HG03354 (cell line): ENCODE measurements at regions not wholly inside any gene's neighbourhood (a gene's known extent, or its start where the extent isn't known, plus 50 kb on each side); places are given as distances from the start of the nearest gene placed in this dataset.

ENCODE experiments used
- ATAC-seq: cut with Tn5 transposase; IDR thresholded peaks from one replicate; pipeline ENCODE4 v1.9.1; 2021; ENCODE audit warnings: mild to moderate bottlenecking; ENCODE audit not compliant: unreplicated experiment, poor library complexity, severe bottlenecking

- no peak for ATAC-seq
These were observed 178.0 kb downstream of the PRDM2 start for GRCh38 chr1:13878021-13878420.

DNA sequence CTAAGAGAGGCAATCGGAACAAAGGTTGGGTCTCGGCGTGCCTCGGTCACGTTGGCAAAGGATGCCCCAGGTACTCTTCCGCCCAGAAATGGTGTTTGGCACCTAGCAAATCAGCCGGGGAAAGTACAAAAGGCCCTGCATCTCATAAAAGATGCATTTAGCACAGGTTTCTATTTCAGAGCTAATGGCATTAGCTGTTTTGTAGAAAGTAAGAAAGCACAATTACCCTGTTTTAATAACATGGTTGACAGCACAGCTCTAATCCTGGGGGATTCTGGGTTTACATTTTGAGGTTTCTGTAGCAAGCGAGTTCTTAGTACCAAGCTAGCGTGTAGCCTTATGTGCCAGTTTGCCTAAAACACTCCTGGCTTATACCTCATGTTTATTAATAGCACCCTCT, 178.5 kb downstream of the PRDM2 start:
- ATAC-seq, result no peak

DNA sequence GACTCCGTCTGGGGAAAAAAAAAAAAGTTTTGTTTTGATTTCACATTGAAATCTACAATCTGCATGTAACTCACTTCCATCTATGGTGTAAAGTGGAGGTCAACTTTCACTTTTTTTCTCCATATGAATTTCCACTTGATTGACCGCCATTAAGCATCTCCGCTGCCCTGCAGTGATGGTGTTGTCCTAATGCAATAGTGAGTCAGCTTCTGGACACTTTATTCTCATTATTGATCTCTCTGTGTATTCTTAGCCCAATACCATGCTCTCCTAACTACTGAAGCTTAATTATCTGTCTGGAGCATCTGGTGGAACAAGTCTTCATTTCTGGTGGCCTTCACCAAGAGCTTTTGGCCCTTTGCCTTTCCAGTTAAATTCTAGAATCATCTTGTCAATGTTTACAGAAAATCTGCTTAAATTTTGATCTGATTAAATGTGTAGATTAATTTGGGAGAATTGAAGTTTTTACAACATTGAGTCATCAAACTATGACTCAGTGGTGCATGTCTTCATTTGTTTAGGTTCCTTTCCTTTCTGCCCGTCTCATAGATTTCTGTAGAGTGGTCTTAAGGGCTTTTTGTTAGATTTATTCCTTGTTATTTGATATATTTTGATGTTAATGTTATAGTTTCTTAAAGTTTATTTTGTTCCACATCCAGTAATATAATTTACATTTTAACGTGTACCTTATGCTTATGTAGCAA, 181.5 kb downstream of the PRDM2 start:
- ATAC-seq, result no peak

- no peak for ATAC-seq
These were observed 188.5 kb downstream of the PRDM2 start for GRCh38 chr1:13888351-13888986.

GRCh38 chr1:13889495-13889894, 189.5 kb downstream of the PRDM2 start:
- no peak for ATAC-seq

DNA sequence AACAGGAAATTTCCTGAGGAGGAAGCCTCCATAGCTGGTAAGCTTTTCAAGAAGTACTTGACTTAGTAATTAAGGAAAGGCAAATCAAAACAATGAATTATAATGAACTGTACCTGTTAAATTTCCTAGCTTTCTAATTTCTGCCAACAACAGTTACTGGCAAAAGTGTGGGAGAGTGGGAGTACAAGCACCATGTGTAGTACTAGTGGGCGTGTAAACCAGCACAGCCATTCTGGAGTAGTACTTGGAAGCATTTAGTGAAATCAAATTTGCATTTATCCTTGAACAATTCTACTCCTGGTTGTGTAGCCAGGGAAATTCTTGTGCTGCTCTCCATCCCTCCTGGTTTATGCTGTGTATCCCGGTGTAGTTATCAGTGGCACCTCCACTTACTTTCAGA, 190.8 kb downstream of the PRDM2 start:
- ATAC-seq, result no peak

DNA sequence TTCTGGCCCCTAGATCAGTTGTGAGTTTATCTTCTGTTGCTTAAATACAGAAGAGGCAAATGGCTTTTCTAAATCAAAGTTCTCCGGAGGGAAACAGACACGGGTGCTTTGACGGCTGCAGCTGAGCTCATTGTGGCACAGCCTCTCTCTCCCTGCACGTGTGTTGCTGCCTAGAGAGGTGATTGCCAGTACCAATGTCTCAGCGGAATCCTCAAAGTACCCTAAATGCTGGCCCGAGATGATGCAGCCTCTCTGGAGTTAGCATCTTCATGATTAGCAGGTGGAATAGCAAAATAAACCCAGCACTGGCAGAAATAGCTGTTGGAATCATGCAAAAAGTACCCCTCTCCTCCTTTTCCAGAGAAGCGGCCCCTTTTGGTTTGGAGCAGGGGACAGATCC, 192.2 kb downstream of the PRDM2 start:
- no peak for ATAC-seq

DNA sequence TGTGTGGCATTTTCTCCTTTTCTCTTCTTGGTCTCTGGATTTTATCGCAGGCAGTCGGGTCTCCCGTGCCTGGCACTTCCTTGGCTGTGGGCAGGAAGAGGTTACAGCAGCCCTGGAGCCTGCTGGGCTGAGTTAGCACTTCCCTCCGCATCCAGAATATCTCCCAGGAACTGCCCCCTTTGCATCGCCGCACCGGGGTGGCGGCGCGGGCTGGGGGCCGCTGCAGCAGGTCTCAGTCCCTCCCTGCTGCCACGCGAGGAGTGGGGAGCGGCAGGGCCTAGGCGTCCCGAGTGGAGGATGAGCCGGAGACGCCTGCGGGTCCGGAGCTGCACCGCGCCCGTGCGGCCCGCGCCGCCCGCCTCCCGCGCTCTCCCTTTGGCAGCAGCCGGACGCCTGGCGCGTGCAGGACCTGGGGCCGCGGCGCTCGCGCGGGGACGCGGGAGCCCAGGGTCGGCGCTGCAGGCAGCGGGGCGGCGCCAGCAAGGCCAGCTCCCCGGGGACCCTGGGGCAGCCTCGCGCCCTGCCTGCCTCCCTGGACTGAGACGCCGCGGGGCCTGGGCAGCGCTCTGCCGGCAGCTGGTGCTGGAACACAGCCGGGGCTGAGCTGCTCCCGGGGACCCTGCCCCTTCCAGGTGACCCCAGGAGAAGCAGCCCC, 192.8 kb downstream of the PRDM2 start:
- ATAC-seq, result no peak

GRCh38 chr1:13893409-13893821, 193.4 kb downstream of the PRDM2 start:
- no peak for ATAC-seq

DNA sequence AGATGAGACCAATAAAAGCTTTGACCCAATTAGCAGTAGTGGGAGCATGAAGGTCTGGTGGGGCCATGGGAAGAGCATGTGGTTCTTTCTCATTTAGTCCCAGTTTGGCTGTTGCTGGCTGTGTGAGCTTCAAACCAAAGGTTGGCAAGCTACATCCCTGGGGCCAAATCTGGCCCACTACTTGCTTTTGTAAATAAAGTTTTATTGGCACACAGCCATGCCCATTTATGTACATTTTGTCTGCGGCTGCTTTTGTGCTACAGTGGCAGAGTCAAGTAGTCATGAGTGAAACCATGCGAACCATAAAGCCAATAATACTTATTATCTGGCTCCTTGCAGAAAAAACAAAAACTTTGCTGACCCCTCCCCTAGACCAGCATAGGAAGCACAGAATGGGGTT, 196.9 kb downstream of the PRDM2 start:
- ATAC-seq, result no peak

DNA sequence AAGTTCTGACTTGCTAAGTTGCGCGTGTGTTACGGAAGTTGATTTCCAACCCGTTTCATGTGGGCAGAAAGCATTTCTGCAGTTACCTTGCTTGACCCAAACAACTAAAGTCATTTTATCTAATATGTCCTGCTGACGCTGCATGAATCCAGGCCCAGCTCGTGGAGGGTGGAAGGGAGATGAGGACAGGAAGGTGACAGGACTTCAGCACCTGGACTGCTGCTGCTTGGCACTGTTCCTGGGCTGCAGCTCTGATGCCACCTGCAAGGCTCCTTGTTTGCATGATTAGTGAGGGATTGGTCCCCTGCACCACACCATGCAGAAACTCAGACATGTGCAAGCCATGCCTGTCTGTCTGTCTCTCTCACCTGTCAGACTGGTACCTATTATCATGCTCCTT, 198.4 kb downstream of the PRDM2 start:
- ATAC-seq, result no peak

GRCh38 chr1:13899856-13900255, 199.9 kb downstream of the PRDM2 start:
- ATAC-seq, result no peak

GRCh38 chr1:13900583-13900982, 200.6 kb downstream of the PRDM2 start:
- no peak for ATAC-seq

GRCh38 chr1:13901039-13901438, 201.1 kb downstream of the PRDM2 start:
- ATAC-seq, result no peak

- no peak for ATAC-seq
These were observed 201.6 kb downstream of the PRDM2 start for GRCh38 chr1:13901597-13901996.

GRCh38 chr1:13908128-13908527, 208.1 kb downstream of the PRDM2 start:
- ATAC-seq, result peak; percentile 74

- no peak for ATAC-seq
These were observed 212.0 kb downstream of the PRDM2 start for GRCh38 chr1:13911697-13912619.

DNA sequence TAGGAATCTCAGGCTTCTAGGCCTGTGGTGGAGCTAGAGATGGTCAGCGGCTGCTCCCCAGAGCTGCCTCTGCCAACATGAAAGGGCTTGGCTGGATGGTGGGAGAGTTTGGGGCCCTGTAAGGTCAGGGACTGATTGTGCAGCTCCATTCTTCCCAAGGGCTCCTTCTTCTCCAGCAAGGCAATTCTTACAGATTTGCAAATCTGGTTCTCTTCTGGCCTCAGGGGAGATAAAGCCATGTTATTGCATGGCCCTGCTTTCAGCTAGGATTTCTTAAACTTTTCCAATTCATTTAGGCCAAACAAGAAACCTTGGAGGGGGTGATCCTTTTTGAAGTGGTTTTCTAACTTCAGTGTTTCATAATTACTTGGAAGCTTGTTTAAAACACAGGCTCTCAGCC, 213.4 kb downstream of the PRDM2 start:
- no peak for ATAC-seq

DNA sequence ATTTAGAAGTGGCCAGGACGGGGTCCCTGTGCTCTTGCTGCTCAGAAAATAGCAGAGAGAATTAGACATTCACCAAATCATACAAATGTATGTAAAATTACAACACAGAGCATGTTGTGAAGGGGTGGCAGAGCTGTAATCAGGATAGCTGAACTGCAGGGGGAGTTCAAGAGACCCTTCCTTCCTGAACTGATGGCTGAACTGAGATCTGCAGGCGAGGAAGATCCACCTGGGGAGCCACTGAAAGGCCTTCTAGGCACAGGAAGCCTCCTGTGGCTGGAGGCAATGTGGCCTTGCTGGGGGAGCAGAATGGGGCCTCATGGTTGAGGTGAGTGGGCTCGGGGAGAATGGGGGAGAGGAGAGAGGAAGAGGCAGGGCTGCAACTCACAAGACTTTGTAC, 216.5 kb downstream of the PRDM2 start:
- ATAC-seq, result no peak

DNA sequence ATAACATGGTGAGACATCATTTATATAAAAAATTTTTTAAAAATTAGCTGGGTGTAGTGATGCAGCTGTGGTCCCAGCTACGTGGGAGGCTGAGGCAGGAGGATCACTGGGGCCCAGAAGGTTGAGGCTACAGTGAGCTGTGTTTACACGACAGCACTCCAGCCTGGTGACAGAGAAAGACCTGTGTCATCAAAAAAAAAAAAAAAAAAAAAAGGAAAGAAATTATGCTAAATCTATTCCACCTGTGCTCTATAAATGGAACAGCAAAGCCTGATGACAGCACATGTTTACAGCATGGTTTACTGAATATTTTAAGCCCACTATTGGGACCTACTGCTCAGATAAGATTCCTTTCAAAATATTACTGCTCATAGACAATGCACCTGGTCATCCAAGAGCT, 217.6 kb downstream of the PRDM2 start:
- ATAC-seq, result no peak
